Right lobe of liver (tissue), 4 donors: ENCODE measurements at regions not wholly inside any gene's neighbourhood (a gene's known extent, or its start where the extent isn't known, plus 50 kb on each side); places are given as distances from the start of the nearest gene placed in this dataset.
"Not testable (repeated sequence)": the region's sequence is repeated elsewhere in the genome, so short reads cannot be mapped to it uniquely, and the experiment has no call there.

Experiments
- CTCF ChIP-seq, 4 donors: fragments of 200-600 bp in 3 of 4; fragments of 450-650 bp in 1 of 4; IDR thresholded peaks; one replicate each; pipeline versions ENCODE4 v1.5.1 to v1.8.0; 2016 to 2022; ENCODE audit warnings: antibody characterized with exemption in 4 of 4, mild to moderate bottlenecking in 2 of 4
- POLR2A ChIP-seq: fragments of 450-650 bp; IDR thresholded peaks from one replicate; pipeline ENCODE4 v1.6.1; 2017; ENCODE audit warnings: antibody characterized with exemption, mild to moderate bottlenecking
- donor health status: DM: no; HTN: no; CAD: no.
- donor health status: DM: no; HTN: no; CAD: no.
- donor health status: DM: no; HTN: yes; CAD: no.

GRCh38 chr2:64280812-64281211 is 136.6 kb upstream of the PELI1 start:
- TF ChIP-seq CTCF (IDR thresholded peaks at IDR 0.05); POLR2A: not testable (repeated sequence)
